Limb (tissue), 2 donors: ENCODE measurements at regions not wholly inside any gene's neighbourhood (a gene's known extent, or its start where the extent isn't known, plus 50 kb on each side); places are given as distances from the start of the nearest gene placed in this dataset.

Experiments used
- DNase-seq, 2 donors: peaks; one replicate each; pipeline ENCODE4 v3.0.0-alpha.2; 2016; ENCODE audit errors: extremely low spot score in 2 of 2

GRCh38 chr6:12661432-12662089 lies 55.0 kb upstream of the PHACTR1 start:
- DNase-seq, result no peak
